GDM1 (cell line): ENCODE measurements at regions not wholly inside any gene's neighbourhood (a gene's known extent, or its start where the extent isn't known, plus 50 kb on each side); places are given as distances from the start of the nearest gene placed in this dataset.
"Not testable (repeated sequence)": the region's sequence is repeated elsewhere in the genome, so short reads cannot be mapped to it uniquely, and the experiment has no call there.

ENCODE experiments used
- DNase-seq: peaks from one replicate; lab custom pipeline; 2025; lab: John Stamatoyannopoulos, UW

DNA sequence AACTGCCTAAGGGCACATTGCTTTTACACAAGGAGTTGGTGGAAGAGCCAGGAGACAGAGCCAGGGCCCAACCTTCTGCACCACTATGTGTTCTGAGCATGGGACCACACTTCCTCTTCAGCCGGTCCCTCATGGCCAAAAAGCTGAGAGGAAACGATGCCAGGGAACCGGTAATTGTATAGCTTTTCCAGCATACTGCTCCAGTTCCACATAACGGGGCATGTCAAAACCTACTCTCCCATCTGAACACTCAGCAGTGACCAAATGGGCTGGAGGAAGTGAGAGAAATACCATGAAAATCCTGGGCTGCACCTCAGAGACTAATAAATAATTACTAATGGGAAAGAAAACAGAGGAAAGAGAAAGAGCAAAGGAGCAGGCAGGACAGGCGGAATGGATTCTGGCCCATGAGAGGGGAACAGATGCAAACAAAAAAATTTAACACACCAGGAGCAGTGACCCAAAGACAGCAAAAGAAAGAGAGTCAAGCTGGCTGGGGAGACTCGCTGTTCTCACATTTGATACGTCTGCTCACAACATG lies 52.0 kb upstream of the BMP2 start:
- no peak for DNase-seq

DNA sequence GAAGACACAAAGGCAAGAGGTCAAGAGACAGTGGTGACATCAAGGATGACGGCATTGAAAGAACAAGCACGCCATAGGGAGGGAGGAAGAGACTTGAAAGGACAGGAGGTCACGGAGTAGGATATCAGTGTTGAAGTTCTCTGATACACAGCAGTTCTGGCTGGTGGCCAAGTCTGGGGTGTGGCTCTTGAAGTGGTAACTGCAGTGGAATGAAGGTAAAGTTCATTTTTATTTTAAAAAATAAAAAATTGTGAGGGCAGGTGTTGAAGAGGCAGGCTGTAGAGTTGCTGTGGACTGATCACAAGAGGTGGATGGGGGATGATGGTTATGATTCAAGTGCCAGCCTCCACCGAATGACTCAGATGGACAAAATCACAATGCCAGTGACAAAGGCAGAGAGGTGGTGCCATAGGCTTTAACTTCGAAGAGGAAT lies 53.2 kb upstream of the BMP2 start:
- no peak for DNase-seq

DNA sequence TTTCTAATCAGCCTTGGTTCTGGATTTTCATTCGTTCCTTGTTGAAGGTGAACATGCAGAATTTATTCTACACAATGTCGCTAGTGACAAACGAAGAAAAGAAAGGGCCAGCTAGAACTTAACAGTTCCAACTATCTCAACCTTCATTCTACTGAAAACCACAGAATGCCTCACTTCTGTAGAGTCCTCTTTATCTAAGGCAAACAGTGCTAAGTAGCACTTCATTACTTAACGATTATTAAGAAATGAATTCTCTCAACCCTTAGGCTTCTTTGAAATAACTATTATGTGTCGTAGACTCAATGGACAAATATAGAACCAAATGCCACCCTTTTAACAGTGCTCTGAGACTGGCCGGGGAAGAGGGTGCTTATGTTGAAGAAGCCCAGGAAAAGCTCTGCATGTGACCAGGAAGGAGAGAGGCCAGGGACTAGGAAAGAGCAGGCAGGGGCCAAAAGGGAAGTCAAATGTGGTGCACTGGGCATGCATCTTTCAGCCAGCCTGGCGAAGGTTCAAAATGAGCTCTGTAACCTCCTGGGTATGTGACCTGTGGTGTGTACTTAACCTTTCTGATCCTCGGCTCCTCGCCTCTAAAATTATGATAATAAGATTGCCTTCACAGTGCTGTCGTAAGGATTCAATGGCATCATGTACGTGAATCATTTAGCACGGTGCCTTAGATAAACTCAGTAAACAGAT lies 55.4 kb upstream of the BMP2 start:
- DNase-seq: no peak

DNA sequence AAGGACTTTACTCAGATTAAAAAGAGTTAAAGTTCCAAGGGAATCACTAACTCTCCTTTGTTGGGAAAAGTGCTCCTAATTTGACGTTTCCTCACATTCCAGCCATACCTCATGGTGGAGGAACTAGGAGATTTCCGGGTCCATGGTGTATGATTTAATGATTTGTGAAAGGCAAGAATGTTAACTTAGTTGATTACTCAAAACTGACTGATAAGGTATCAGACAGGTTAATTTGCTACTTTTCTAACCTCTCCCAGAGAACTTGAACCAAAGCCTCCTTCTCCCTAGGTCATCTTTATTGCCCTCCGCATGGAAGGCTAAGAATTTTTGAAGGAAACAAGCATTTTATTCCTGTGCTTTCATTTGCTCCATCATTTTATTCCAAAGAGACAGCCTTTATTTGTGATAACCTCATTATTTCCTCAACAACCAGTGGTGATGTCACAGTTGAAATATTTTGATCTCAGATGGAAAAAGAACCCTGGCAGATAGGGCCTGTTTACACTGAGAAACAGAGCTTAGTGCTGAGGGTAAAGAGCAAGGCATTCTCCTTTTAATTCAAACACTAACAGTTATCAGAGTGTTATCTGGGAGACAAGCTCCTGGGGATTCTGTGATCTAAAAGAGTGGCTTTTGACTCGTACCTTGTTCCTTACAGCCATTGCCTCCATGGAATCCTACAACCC lies 57.4 kb upstream of the BMP2 start:
- no peak for DNase-seq

- DNase-seq: no peak
Observed at GRCh38 chr20:6708010-6708409, 59.5 kb upstream of the BMP2 start.

GRCh38 chr20:6707321-6707831 lies 60.1 kb upstream of the BMP2 start:
- DNase-seq: no peak

GRCh38 chr20:6705926-6706548 lies 61.4 kb upstream of the BMP2 start:
- no peak for DNase-seq

DNA sequence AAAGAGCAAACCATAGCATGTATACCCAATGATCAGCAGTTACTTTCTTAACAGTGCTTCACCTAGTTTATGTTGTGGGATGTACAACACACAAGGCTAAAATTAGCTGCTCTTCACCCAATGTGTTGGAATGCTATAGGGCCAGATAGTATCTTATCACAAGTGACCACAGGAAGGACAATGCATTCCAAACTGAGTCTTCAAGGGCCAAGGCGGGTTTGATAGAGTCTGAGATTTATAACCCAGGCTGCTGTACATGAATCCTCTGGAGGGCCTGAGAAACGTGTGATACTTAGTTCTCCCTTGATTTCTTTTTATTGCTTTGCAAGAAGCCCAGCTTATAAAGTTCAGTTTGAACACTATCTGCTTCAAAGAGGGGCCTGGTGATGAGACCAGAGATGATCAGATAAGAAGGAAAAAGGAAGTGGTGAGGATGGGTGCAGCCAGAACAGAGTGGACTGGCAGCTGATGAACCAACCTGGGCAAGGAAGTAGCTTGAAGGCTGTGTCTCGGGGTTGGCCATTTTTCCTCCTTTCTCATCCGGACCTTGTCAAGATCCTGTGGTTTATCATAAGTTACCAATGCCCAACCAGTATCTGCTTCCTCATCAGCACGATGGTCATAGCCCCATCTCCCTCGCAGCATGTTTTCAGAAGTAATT lies 62.2 kb upstream of the BMP2 start:
- no peak for DNase-seq

DNA sequence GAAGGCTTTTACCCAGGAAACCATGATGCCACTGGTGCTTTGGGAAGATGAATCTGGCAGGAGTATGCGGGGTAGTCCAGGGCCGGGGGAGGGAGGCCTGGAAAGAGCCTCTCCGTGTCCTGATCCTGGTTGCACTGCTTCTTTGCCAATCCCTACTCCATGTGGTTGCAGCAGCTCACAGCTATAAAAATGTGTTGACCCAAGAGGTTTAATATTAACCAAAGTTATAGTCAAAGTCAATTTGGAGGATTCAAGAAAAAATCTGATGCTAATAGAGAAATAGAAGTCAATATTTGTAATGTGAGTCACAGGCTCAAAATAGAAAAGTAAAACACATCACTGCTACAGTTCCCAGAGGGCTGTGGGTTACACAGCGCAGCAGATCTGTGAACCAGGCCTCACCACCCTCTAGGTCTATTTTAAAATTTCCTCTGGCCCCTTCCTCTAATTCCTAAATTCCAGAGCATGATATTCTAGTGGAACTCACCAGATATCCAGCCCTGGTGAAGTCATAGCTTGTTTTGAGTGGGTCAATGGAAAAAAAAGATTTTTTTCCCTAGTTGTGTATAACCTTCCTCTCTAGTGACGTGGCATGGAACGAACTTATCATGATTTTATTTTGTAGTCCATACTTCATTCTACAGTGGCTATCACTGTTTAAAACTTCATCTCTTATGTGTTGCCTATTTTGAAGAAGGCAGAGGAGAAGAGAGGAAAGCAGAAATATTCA lies 63.2 kb upstream of the BMP2 start:
- no peak for DNase-seq

- no peak for DNase-seq
Observed at GRCh38 chr20:6703656-6704055, 63.8 kb upstream of the BMP2 start.

DNA sequence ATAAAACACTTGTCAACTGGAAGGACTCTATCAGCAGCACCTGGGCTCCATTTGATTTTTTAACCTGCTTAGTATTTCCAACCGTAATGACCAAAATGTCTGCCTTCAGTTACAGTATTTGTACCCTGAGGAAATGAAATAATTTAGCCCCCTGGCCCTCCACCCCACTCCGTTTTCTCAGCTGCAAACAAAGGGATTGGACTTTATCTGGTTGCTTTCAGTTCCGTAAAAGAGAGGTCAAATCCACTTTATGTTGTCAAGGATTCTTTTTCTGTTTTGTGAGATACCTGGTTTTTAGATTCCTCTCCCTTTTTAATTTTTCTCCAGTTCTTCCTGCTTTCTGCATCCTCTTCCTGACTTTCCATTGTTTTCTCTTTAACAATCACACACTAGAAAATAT lies 64.4 kb upstream of the BMP2 start:
- no peak for DNase-seq

DNA sequence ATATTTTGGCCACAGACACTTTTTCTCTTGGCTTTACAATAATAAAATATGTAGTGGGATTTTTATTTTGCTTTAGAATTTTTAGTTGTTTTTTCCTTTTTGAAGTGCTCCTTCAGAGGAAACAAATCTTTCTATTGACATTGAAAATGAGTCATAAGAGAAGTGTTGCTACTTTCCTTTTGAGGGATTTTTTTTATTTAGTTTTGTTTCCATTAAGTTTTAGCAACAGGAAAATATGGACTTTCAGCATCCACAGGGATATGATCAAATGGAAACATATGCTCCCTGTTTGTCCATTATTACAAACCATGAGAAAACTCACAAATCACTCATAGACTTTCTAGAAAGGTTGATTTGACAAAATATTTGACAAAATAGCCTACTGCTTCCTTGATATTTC lies 65.3 kb upstream of the BMP2 start:
- DNase-seq: no peak

GRCh38 chr20:6700563-6701329 lies 66.7 kb upstream of the BMP2 start:
- peak; percentile 68 for DNase-seq

- DNase-seq: no peak
Observed at GRCh38 chr20:6699921-6700562, 67.4 kb upstream of the BMP2 start.

DNA sequence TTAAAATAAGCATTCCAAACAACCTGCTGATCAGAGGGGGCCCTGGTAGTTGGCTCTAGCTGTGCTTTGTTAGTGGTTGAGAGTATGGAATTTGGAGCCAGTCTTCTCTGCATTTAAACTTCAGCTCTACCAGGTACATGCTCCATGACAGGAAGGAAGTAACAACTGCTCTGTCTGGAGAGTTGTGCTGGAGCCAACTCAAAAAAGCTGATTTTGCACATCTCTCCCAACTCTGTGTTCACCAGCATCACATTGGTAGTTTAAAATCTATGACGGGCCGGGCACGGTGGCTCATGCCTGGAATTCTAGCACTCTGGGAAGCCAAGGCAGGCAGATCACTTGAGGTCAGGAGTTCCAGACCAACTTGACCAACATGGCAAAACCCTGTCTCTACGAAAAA lies 68.8 kb upstream of the BMP2 start:
- no peak for DNase-seq

DNA sequence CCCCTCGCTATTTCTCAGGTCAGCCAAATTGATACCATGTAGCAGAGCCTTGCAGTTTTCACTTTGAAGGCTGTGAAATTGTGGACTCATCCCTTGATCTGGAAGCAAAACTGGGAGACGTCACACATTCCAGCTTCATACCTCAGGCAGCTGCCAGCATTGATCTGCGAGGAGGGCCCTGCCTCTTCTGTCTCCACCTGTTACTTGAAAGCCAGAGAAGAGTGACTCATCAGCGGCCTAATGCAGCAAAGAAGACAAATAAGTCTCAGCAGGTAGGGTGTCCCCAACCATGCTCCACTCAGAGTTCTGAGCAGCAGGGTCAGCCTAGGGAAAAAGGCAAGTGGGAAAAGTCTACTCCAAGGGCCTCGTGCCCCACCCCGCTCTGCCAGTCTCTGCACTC lies 69.4 kb upstream of the BMP2 start:
- no peak for DNase-seq

GRCh38 chr20:6697228-6697972 lies 70.1 kb upstream of the BMP2 start:
- no peak for DNase-seq

GRCh38 chr20:6696001-6696400 lies 71.5 kb upstream of the BMP2 start:
- no peak for DNase-seq

DNA sequence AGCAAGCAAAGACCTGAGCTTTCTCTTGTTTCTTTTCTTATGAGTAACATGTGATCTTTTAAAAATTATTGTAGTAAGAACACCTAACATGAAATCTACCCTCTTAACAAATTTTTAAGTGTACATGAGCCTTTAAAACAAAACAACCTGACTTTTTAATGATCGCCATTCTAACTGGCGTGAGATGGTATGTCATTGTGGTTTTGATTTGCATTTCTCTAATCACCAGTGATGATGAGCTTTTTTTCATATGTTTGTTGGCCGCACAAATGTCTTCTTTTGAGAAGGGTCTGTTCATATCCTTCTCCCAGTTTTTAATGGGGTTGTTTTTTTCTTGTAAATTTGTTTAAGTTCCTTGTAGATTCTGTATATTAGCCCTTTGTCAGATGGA lies 73.7 kb upstream of the BMP2 start:
- not testable (repeated sequence) for DNase-seq
